NCI-H1694 (cell line): ENCODE measurements at regions not wholly inside any gene's neighbourhood (a gene's known extent, or its start where the extent isn't known, plus 50 kb on each side); places are given as distances from the start of the nearest gene placed in this dataset.
"Not testable (repeated sequence)": the region's sequence is repeated elsewhere in the genome, so short reads cannot be mapped to it uniquely, and the experiment has no call there.

Source experiments
- DNase-seq: peaks from one replicate; lab custom pipeline; 2025; lab: John Stamatoyannopoulos, UW

DNA sequence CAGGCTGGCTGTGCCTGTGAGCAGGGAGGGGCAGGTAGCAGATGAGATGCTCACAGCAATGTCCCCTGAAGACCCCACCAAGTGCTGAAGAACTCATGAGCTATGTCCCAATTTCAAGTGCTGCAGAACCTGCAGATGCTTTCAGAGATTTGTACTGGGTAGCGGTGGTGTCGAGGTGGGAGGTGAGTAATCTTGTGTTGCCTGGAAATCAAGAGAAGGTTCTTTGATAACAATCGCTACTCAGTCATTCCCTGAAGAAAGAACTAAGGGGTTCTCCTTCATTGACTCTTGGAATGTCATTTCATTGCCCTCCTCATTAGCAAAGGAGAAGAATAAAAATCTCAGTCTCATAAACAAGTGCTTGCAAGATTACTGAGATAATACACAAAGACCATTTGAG is 246.4 kb downstream of the EMX2 start:
- no peak for DNase-seq

DNA sequence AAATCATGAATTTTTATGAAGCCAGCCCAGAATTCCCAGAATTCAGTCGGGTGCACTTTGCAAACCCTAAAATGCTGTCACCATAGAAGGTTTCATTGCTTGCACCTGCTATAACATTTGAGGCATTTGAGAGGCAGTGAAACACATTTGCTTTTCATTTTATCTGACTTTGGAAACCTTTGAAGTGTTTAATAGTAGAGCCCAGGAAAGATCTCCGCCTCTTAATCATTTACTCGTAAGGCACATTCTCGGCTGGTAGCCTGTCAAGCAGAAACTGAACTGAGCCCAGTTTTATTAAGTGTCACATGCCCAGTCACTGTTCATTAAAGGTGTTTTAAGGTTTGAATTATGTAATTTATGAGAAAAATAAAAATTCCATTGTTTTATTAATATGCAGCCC is 247.6 kb downstream of the EMX2 start:
- no peak for DNase-seq

DNA sequence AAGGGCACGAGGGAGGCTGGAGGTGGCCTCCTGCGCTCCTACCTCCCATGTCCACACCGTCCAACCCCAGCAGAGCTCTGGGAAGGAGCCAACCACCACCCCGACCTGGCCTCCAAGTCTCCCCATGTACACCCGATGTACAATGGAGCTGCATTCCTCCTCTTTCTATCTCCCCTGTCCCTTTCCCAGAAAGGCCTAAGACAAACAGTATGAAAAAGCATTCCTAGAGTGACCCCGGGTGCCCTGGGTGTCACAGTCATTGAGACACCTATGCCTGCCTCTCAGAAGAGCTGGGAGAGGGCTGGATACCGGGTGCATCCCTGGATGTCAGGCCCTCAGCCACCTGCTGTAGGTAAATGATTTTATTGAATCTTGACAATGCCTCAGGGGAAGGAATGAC is 248.1 kb downstream of the EMX2 start:
- no peak for DNase-seq

DNA sequence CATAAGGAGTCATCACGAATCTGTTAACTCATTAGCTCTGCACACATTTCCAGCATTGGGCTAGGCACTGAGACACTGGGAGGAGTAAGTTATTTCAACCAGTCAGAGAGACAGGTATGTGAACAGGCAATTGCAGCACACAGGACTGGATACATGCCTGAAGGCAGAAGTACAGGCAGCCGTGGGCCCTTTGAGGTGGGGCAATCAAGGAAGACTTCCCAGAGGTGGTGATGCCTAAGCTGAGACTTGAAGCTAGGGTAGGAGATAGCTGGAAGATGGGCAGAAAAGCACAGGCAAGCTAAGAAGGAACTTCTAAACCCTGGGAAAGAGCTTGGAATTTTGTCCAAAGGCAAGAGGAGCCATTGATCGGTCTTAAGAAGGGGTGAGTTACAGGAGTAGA is 249.7 kb downstream of the EMX2 start:
- no peak for DNase-seq

DNA sequence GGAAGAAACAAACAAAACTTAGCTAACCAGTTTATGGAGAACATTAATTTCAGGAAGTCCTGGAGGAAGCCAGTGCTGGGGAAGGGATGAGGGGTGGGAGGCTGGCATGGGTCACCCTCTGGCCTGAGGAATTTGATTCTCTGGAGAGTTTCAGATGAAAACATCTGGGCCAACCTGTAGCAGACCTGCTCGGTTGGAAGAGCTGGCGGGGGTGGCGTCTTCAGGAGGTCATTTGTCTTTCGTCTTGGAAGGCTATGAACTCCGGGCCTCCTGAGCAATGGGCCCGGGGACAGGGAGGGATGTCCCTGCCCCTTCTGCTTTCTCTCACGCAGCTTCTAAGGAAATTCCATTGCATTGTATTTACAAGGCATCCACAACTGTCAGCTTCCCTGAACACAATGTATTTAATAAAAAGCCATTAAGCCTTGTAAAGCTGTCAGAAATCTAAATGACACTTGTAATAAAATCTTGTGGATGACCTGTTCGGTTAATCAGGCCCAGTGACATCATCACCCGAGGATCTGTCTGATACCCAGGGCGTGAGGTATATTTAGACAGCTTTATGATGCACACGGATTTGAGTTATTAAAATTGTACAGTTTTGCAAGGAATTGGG is 250.5 kb downstream of the RAB11FIP2 start:
- no peak for DNase-seq

DNA sequence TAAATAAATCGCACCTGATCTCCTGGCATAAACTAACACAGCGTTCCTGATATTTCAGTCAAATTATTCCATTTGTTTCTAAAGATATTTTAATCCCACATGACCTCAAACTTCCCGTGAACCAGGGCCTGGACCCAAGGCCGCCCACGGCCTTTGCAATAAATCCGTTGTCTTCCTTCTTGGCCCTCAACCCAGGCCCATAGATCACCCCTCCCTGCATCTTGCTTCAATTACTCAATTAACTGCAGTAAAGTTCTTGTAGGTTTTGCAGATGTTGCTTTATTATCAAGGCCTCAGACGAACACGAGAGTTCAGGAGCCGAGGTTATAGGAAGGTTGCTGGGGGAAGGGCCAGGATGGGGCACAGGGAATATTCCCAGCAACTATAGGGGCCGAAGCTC is 249.4 kb downstream of the RAB11FIP2 start:
- no peak for DNase-seq

DNA sequence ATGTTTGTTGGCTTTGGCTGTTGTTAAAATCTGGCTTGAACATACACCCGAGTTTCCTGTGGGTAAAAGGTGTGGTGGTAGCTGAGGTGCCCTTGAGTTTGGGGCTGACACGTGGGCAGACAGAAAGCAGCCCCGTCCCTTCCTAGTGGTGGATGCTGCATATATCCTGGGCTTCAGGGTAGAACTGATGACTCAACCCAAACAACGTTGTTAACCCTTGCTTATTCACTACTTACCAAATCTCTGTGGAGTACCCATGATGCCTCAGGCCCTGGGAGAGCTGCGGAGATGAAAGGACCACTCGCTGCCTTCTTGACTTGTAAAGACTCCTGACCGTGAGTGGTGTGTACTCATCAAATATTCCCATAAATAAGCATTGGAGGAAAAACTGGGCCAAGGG is 245.1 kb downstream of the RAB11FIP2 start:
- DNase-seq = no peak

DNA sequence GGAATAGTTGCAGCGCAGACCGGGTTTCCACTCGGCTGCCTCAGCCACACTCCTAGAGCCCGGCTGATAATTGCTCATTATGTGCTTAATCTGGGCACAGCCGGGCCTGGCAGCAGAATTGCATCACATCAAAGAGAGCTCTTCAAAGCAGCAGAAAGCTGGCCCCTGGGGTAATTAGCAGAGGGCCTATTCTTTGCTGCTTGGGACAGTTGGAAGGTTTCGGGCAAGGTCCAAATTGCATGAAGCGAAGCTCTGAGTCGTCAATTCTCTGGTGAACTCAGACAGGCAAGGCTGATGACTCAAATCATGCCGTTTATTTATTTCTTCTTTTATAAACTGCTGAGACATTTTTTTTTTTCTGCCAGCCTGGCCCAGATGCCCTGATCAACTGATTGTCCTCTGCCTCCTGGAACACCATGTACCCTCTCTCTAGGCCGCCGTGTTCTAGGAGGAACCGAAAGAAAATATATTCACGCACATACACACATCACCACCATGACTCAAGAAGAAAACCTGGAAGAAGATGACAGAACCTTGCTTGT is 242.2 kb downstream of the RAB11FIP2 start:
- peak; percentile 42 for DNase-seq

DNA sequence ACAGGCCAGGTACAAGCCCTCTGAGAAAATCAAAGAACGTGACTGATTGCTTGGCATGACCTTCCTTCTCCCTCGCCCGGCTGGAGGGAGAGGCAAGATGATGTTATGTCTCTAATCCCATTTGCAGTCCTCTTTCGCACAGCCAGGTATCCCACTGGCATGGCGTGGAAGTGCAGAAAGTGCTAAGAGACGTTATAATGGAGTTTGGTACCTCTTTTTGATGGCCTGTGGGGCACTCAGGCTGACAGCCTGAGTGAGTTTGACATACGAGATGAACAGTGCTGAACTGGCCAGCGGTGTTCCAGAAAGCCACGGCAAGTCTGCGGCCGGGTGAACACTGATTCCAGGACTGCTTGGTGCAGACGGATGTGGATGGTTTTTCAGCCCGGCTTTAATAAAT is 241.6 kb downstream of the RAB11FIP2 start:
- no peak for DNase-seq

DNA sequence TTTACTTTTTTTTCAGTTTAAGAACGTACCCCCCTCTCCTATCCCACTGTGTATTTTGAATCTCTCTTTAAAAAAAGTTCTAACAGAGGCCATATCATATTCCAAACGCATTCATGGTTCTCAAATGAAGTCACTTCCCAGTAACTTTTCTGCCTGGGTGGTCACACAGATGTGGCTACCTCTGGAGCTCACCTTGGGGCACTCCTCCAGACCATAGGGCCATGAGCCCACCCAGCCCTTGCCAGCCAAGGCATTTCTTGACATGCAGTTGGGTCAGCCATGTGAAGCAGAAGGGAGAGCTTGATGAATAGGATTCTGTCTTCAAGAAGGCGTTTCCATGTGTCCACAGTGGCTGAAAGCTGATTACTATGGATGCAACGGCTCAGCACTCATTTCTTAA is 239.3 kb downstream of the RAB11FIP2 start:
- no peak for DNase-seq

DNA sequence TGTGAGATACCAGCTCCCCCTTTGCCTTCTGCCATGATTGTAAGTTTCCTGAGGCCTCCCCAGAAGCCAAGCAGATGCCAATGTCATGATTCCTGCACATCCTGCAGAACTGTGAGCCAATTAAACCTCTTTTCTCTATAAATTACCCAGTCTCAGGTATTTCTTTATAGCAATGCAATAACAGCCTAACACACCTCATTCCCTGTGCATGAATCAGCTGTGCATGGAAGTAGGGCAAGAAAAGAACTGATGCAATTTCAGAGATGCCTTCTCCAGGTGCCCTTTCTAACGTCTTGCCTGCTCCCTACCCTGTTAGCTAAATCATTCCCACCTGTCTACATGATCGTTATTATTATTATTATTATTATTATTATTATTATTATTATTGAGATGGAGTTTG is 230.9 kb downstream of the RAB11FIP2 start:
- DNase-seq = not testable (repeated sequence)

DNA sequence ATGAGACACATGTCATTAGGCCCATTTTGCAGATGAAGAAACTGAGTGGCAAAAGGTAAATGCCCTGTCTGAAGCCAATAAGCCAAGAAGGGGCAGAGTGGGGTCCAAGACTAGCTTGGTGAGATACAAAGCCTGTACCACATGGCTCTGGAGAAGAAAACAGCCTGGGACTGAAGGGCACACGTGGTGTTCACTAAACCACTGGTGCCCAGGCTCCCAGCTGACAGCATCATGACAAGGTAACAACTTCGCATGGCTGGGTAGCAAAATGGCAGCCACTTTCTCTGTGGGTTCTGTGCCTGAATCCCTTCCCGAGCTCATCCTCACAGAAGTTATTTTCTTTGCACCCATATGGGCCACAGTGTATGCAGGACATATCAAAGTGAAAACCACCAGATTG is 229.6 kb downstream of the RAB11FIP2 start:
- DNase-seq = no peak

DNA sequence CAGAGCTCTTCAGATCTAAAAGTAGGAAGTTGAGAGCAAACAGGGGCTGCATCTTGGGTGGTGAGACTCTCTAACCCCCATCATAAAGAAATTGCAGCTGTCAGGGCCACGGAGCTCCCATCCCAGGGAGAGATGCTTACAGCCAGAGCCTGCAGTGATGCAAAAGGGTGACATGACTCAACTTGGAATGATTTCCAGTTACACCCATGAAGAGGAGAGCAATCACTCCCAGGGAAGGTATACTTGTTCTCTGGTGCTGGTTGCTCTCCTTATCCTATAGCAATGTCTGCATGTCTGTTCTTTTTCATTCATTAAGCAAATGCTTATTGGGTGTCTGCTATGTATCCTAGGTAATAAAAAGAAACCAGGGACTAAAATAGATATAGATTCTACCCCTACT is 228.0 kb downstream of the RAB11FIP2 start:
- no peak for DNase-seq

DNA sequence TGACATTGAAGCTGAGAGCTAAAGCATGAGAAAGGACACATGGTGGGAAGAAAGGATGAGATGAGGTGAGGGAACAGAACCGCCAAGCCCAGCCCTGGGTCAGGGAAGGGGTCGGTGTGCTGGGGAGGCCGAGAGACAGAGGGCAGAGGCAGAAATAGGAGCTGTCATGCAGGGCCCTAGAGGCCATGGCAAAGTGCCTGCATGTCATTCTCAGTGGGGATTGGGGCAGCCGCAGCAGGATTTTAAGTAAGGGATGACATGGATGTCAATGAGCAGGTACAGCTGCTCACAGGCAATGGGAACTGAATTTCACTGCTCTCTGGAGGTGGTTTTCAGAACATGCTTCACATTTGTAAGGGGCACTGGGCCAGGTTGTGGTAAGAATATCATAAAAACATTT is 227.4 kb downstream of the RAB11FIP2 start:
- DNase-seq = no peak

DNA sequence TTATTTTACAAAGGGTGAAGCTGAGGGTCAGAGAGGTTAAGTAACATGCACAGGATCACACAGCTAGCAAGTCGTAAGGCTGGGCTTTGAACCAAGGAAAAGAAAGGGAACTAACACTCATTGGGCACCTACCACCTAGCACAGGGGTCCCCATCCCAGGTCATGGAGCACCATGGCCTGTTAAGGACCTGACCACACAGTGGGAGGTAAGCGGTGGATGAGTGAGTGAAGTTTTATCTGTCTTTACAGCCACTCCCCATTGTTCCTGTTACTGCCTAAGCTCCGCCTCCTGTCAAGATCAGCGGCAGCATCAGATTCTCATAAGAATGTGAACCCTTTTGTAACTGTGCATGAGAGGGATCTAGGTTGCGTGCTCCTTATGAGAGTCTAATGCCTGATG is 222.8 kb downstream of the RAB11FIP2 start:
- no peak for DNase-seq

DNA sequence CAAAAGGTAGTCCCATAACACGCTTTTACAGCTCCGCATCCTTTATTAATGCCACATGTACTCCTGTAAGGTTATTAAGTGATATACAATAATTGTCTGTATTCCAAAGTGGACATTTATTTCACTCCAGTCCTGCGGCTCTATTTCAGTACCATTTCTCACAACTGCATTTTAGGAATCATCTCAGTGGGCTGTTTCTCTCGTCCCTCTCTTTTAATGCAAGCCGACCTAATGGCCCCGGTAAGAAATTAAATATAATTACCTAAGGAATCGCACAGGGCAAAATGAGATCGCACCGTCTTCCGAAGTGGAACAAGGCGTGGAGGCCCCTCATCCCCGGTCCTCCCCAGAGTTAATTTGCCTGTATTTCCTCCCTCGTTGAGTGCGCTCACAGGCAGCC is 216.5 kb downstream of the RAB11FIP2 start:
- no peak for DNase-seq

DNA sequence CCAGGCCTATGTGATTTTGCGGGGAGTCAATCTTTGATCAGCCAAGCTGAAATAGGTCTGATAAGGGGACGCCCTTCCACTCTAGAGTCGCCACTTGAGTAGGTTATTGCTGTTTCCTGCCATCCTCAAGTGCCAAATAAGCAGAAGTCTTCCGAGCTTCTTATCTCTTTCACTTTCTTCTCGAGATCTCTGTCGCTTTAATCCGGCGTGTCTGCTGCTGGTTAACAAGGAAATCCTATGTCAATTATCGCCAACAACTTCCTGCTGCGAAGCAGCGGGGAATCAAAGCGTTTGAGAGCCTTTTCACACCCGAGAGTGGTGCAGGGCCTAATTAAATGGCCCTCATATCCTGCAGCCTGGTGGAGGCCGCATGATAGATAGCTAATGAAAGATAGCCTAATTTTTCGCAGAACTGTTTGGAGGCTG is 215.9 kb downstream of the RAB11FIP2 start:
- DNase-seq = no peak

DNA sequence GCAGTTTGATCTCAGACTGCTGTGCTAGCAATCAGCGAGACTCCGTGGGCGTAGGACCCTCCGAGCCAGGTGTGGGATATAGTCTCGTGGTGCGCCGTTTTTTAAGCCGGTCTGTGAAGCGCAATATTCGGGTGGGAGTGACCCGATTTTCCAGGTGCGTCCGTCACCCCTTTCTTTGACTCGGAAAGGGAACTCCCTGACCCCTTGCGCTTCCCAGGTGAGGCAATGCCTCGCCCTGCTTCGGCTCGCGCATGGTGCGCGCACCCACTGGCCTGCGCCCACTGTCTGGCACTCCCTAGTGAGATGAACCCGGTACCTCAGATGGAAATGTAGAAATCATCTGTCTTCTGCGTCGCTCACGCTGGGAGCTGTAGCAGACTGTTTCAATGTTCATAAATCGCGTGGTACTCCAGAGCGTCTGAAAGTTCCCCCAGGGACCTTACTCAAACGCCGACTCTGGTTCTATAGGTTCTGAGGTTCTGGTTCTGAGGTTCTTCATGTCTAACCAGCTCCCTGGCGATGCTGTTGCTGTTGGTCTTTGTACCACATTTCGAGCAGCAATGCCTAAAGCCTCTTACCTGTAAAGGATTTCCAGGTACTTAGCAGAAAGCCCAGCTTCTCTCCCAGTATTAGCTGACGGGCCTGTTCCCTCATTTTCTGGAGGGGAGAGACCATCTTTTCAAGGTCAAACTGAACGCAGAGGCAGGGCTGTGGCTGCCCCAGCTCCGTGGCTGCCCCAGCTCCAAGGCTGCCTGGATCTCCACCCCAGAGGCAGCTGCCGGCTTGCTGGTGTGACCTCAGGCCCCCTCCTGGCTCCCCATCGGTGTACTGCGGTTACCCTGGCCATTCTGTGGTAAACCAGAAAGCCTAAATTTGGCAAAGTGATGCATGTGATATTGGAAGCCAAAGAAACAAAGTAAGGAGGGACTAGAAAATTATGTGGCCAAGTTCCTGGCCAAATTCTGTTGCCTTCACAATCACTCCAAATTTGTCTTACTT is 207.9 kb downstream of the RAB11FIP2 start:
- DNase-seq = not testable (repeated sequence)

DNA sequence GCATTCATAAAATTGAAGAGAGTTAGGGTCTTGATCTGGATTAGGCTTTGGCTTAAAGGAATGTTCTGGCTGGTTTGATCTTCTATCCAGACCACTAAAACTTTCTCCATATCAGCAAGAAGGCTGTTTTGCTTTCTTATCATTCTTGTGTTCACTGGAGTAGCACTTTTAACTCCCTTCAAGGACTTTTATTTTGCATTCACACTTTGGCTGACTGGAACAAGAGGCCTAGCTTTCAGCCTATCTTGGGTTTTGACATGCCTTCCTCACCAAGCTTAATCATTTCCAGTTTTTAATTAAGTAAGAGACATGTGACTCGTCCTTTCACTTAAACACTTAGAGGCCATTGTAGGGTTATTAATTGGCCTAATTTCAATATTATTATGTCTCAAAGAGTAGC is 190.3 kb downstream of the RAB11FIP2 start:
- DNase-seq = not testable (repeated sequence)

DNA sequence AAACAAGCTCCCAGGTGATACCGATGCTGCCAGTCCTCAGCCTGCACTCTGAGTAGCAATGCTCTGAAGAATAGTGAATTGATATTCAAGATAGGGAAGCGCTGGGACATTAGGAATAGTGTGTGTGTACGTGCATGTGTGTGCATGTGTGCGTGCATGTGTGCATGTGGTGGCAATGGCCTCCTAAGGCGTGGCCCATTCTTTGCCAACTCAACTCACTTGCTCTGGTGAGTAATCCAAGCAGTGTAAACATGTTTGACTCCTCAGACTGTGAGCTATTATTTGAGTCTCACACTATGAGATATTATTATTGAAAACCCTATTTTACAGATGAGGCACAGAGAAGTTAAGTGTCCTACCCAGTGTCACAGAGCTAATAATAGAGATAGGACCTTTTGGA is 186.6 kb downstream of the RAB11FIP2 start:
- DNase-seq = no peak

DNA sequence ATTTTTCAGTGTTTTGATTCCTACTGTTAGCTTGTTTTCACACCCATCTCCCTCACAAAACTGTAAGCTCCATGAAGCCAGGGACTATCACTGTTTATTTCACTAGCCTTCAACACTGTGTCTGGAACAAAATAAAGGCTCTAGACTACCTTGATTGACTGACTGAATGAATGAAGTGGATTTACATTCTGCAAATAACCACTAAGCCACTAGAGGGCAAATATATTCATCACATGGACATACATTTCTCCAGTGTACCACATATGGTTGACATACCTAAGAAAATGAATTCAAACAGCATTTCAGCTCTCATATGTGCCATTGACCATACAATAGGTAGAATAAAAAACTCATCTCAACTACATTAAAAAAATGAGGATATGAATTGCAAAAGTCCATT is 185.9 kb downstream of the RAB11FIP2 start:
- DNase-seq = peak; percentile 20

DNA sequence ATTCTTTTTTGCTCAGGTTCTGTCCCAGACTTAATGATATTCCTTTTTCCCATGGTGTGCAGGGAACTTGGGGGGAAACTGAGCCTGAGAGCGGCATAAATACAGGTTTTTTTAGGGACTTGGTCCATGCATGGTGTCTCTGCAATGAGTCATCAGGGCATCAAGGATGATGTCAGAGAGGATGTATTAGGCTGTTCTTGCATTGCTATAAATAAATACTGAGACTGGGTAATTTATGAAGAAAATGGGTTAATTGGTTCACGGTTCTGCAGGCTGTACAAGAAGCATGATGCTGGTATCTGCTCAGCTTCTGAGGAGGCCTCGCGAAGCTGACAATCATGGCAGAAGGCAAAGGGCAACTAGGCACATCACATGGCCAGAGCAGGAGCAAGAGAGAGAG is 185.4 kb downstream of the RAB11FIP2 start:
- DNase-seq = no peak

DNA sequence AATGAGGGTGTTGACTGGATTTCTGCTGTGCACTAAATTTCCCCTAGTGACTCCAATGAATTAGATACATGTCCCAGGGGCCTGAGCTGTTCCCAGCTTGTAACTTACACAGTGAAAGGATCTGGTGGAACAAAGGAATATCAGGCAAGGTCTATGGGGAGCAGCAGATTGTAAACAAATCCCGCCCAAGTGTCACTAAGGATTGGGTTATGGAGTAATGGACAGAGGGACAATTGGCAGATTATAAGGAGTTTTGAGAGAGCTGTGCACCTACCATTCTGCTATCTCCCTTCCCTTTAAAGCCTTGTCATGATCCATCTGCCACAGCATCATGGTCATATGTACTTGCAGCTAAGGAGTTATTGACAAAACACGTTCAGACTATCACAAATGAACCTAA is 183.0 kb downstream of the RAB11FIP2 start:
- DNase-seq = no peak
